ENCODE measurements at regions not wholly inside any gene's neighbourhood (a gene's known extent, or its start where the extent isn't known, plus 50 kb on each side); places are given as distances from the start of the nearest gene placed in this dataset.

GRCh38 chr3:25143356-25144025 lies 284.6 kb upstream of the RARB start:
- TF ChIP-seq CTCF (IDR thresholded peaks at IDR 0.05) (no peak), POLR2A (IDR thresholded peaks at IDR 0.05) (no peak)
